ENCODE measurements at regions not wholly inside any gene's neighbourhood (a gene's known extent, or its start where the extent isn't known, plus 50 kb on each side); places are given as distances from the start of the nearest gene placed in this dataset.

- H3K36me3 ChIP-seq (ENCODE audit: control insufficient read depth, insufficient read depth, low read length): no peaks in the 10 kb centered on the region
- peak overlapping the region; percentile 72 for H3K4me3 ChIP-seq (ENCODE audit: low read length)
- H3K9ac ChIP-seq (ENCODE audit: low read length): no peak overlapping the region
- H3K4me1 ChIP-seq (ENCODE audit: control insufficient read depth, insufficient read depth, low read length): peaks cover 8% of the 10 kb centered on the region
- H3K27me3 ChIP-seq (ENCODE audit: control insufficient read depth, insufficient read depth, low read length): peaks cover 32% of the 10 kb centered on the region
- no peaks in the 10 kb centered on the region for H3K9me3 ChIP-seq (ENCODE audit: control insufficient read depth, low read length)
Measured at GRCh38 chr9:36765468-36766341, 193.0 kb downstream of the MELK start.

- Histone ChIP-seq H3K4me1 (ENCODE audit: control insufficient read depth, insufficient read depth, low read length) (peaks cover 8% of the 10 kb centered on the region), H3K36me3 (ENCODE audit: control insufficient read depth, insufficient read depth, low read length) (no peaks in the 10 kb centered on the region), H3K4me3 (ENCODE audit: low read length) (no peak overlapping the region), H3K9ac (ENCODE audit: low read length) (no peak overlapping the region), H3K27me3 (ENCODE audit: control insufficient read depth, insufficient read depth, low read length) (peaks cover 24% of the 10 kb centered on the region), H3K9me3 (ENCODE audit: control insufficient read depth, low read length) (no peaks in the 10 kb centered on the region)
Measured at GRCh38 chr9:36768677-36769076, 196.0 kb downstream of the MELK start.

GRCh38 chr9:36770025-36770424, 197.3 kb downstream of the MELK start:
- no peak overlapping the region for H3K9ac ChIP-seq (ENCODE audit: low read length)
- H3K9me3 ChIP-seq (ENCODE audit: control insufficient read depth, low read length): no peaks in the 10 kb centered on the region
- peaks cover 19% of the 10 kb centered on the region for H3K27me3 ChIP-seq (ENCODE audit: control insufficient read depth, insufficient read depth, low read length)
- H3K4me1 ChIP-seq (ENCODE audit: control insufficient read depth, insufficient read depth, low read length): peaks cover 7% of the 10 kb centered on the region
- H3K36me3 ChIP-seq (ENCODE audit: control insufficient read depth, insufficient read depth, low read length): no peaks in the 10 kb centered on the region
- no peak overlapping the region for H3K4me3 ChIP-seq (ENCODE audit: low read length)

GRCh38 chr9:36772449-36773403, 200.0 kb downstream of the MELK start:
- no peak overlapping the region for H3K4me3 ChIP-seq (ENCODE audit: low read length)
- peaks cover 9% of the 10 kb centered on the region for H3K27me3 ChIP-seq (ENCODE audit: control insufficient read depth, insufficient read depth, low read length)
- no peaks in the 10 kb centered on the region for H3K9me3 ChIP-seq (ENCODE audit: control insufficient read depth, low read length)
- no peaks in the 10 kb centered on the region for H3K4me1 ChIP-seq (ENCODE audit: control insufficient read depth, insufficient read depth, low read length)
- no peak overlapping the region for H3K9ac ChIP-seq (ENCODE audit: low read length)
- H3K36me3 ChIP-seq (ENCODE audit: control insufficient read depth, insufficient read depth, low read length): no peaks in the 10 kb centered on the region

- no peak overlapping the region for H3K4me3 ChIP-seq (ENCODE audit: low read length)
- H3K27me3 ChIP-seq (ENCODE audit: control insufficient read depth, insufficient read depth, low read length): peaks cover 7% of the 10 kb centered on the region
- H3K9me3 ChIP-seq (ENCODE audit: control insufficient read depth, low read length): no peaks in the 10 kb centered on the region
- H3K4me1 ChIP-seq (ENCODE audit: control insufficient read depth, insufficient read depth, low read length): no peaks in the 10 kb centered on the region
- no peak overlapping the region for H3K9ac ChIP-seq (ENCODE audit: low read length)
- no peaks in the 10 kb centered on the region for H3K36me3 ChIP-seq (ENCODE audit: control insufficient read depth, insufficient read depth, low read length)
Measured at GRCh38 chr9:36778682-36779081, 206.0 kb downstream of the MELK start.

GRCh38 chr9:36779582-36779981, 206.9 kb downstream of the MELK start:
- Histone ChIP-seq H3K36me3 (ENCODE audit: control insufficient read depth, insufficient read depth, low read length) (no peaks in the 10 kb centered on the region), H3K9ac (ENCODE audit: low read length) (no peak overlapping the region), H3K4me3 (ENCODE audit: low read length) (no peak overlapping the region), H3K27me3 (ENCODE audit: control insufficient read depth, insufficient read depth, low read length) (peaks cover 10% of the 10 kb centered on the region), H3K9me3 (ENCODE audit: control insufficient read depth, low read length) (no peaks in the 10 kb centered on the region), H3K4me1 (ENCODE audit: control insufficient read depth, insufficient read depth, low read length) (no peaks in the 10 kb centered on the region)

GRCh38 chr9:36780186-36780585, 207.5 kb downstream of the MELK start:
- no peak overlapping the region for H3K4me3 ChIP-seq (ENCODE audit: low read length)
- H3K27me3 ChIP-seq (ENCODE audit: control insufficient read depth, insufficient read depth, low read length): peaks cover 13% of the 10 kb centered on the region

GRCh38 chr9:36781533-36781932, 208.8 kb downstream of the MELK start:
- peaks cover 13% of the 10 kb centered on the region for H3K27me3 ChIP-seq (ENCODE audit: control insufficient read depth, insufficient read depth, low read length)
- no peak overlapping the region for H3K9ac ChIP-seq (ENCODE audit: low read length)
- no peaks in the 10 kb centered on the region for H3K9me3 ChIP-seq (ENCODE audit: control insufficient read depth, low read length)
- H3K36me3 ChIP-seq (ENCODE audit: control insufficient read depth, insufficient read depth, low read length): no peaks in the 10 kb centered on the region
- H3K4me3 ChIP-seq (ENCODE audit: low read length): no peak overlapping the region
- no peaks in the 10 kb centered on the region for H3K4me1 ChIP-seq (ENCODE audit: control insufficient read depth, insufficient read depth, low read length)

More at GRCh38 chr9:36780186-36780585, 207.5 kb downstream of the MELK start:
- Histone ChIP-seq H3K4me1 (ENCODE audit: control insufficient read depth, insufficient read depth, low read length) (no peaks in the 10 kb centered on the region), H3K36me3 (ENCODE audit: control insufficient read depth, insufficient read depth, low read length) (no peaks in the 10 kb centered on the region), H3K9me3 (ENCODE audit: control insufficient read depth, low read length) (no peaks in the 10 kb centered on the region), H3K9ac (ENCODE audit: low read length) (no peak overlapping the region)
